HCT116 (cell line): ENCODE measurements at regions not wholly inside any gene's neighbourhood (a gene's known extent, or its start where the extent isn't known, plus 50 kb on each side); places are given as distances from the start of the nearest gene placed in this dataset.

Experiments used
- ATAC-seq: fragments of 200-7000 bp; cut with Tn5 transposase; 2 replicates; pipeline ENCODE4 v1.9.1; 2020; ENCODE audit warnings: mild to moderate bottlenecking, moderate library complexity
- BruUV-seq: library from RNA; stranded (reverse); fragments of 400-500 nt; replicated peaks from 2 replicates; lab custom pipeline; 2021; lab: Mats Ljungman, UMichigan
- CTCF ChIA-PET: fragments of 300-600 bp; sonication (Branson Sonifier 250); formaldehyde crosslinking; loops from one replicate; lab custom pipeline; 2021; ENCODE audit warnings: antibody characterized with exemption; lab: Charles Lee
- POLR2A ChIA-PET: fragments of 300-600, 350-600 bp; sonication (Branson Sonifier 250); formaldehyde crosslinking; loops from one replicate; lab custom pipeline; 2021; ENCODE audit warnings: antibody characterized with exemption; lab: Charles Lee
- RAD21 ChIA-PET, 2 experiments: fragments of 300-600 bp; sonication (Branson Sonifier 250); formaldehyde crosslinking; loops; one replicate each; lab custom pipeline; 2023; ENCODE audit warnings: low total read pairs in 2 of 2; ENCODE audit not compliant: uncharacterized antibody in 2 of 2, unreplicated experiment in 2 of 2, low non-redundant PET in 1 of 2; lab: Charles Lee
- DNase-seq: peaks from one replicate; pipeline ENCODE4 v3.0.0-alpha.2; 2010; ENCODE audit warnings: low read depth, low spot score
- H2AFZ ChIP-seq: fragments of 200-600 bp; shearing (Covaris generic), sonication (generic); 2 replicates; pipeline ENCODE4 v1.6.1; 2017; ENCODE audit warnings: low read depth, mixed run types, mixed read lengths, antibody characterized with exemption, low read length; ENCODE audit not compliant: poor library complexity, severe bottlenecking
- H3K27ac ChIP-seq: 2 replicates; pipeline ENCODE4 v1.5.1; 2012; ENCODE audit warnings: low read depth, low read length
- H3K27me3 ChIP-seq: fragments of 200-600 bp; sonication (generic); 2 replicates; pipeline ENCODE4 v1.6.1; 2016; ENCODE audit warnings: mixed run types, low read length, mixed read lengths; ENCODE audit not compliant: insufficient read depth
- H3K36me3 ChIP-seq, 2 experiments: fragments of 200-500 bp in 1 of 2; fragments of 200-600 bp in 1 of 2; sonication (Bioruptor generic) in 1 of 2; sonication (generic) in 1 of 2; 2 replicates each; pipeline versions ENCODE4 v1.5.1 to v1.6.1; 2014 to 2016; ENCODE audit warnings: low read length in 2 of 2, inconsistent platforms in 1 of 2, mixed read lengths in 1 of 2, mixed run types in 1 of 2; ENCODE audit not compliant: insufficient read depth in 2 of 2, control insufficient read depth in 1 of 2
- H3K4me1 ChIP-seq, 2 experiments: fragments of 200-600 bp in 1 of 2; sonication (generic) in 1 of 2; 2 replicates each; pipeline versions ENCODE4 v1.5.1 to v1.6.1; 2012 to 2017; ENCODE audit warnings: low read length in 2 of 2, inconsistent platforms in 1 of 2, mild to moderate bottlenecking in 1 of 2, mixed read lengths in 1 of 2, mixed run types in 1 of 2, moderate library complexity in 1 of 2; ENCODE audit not compliant: insufficient read depth in 2 of 2, control insufficient read depth in 1 of 2
- H3K4me2 ChIP-seq: fragments of 200-600 bp; sonication (generic); 2 replicates; pipeline ENCODE4 v1.6.1; 2017; ENCODE audit warnings: mixed run types, low read length, mixed read lengths
- H3K4me3 ChIP-seq, 2 experiments: fragments of 200-600 bp in 1 of 2; sonication (generic) in 1 of 2; replicated peaks in 1 of 2; 2 replicates each; pipeline ENCODE4 v1.5.1; 2011 to 2016; ENCODE audit warnings: low read length in 2 of 2, control low read depth in 1 of 2, low read depth in 1 of 2, mild to moderate bottlenecking in 1 of 2, mixed read lengths in 1 of 2, mixed run types in 1 of 2
- H3K79me2 ChIP-seq: fragments of 200-600 bp; sonication (generic); 2 replicates; pipeline ENCODE4 v1.6.1; 2017; ENCODE audit warnings: mild to moderate bottlenecking, mixed run types, low read length, moderate library complexity, mixed read lengths; ENCODE audit not compliant: insufficient read depth
- H3K9ac ChIP-seq: fragments of 200-600 bp; sonication (generic); 2 replicates; pipeline ENCODE4 v1.6.1; 2016; ENCODE audit warnings: low read length, mixed read lengths
- H3K9me2 ChIP-seq: fragments of 200-600 bp; sonication (generic), shearing (Covaris generic); 2 replicates; pipeline ENCODE4 v1.6.1; 2017; ENCODE audit warnings: mixed run types, mild to moderate bottlenecking, moderate library complexity; ENCODE audit not compliant: insufficient read depth
- H3K9me3 ChIP-seq, 2 experiments: fragments of 200-500 bp in 1 of 2; fragments of 200-600 bp in 1 of 2; sonication (Bioruptor generic) in 1 of 2; sonication (generic) in 1 of 2; 2 replicates each; pipeline ENCODE4 v1.6.1; 2014 to 2017; ENCODE audit warnings: low read length in 2 of 2, mixed read lengths in 2 of 2, inconsistent platforms in 1 of 2, low read depth in 1 of 2, mild to moderate bottlenecking in 1 of 2, mixed run types in 1 of 2, moderate library complexity in 1 of 2; ENCODE audit not compliant: control insufficient read depth in 1 of 2, insufficient read depth in 1 of 2
- H4K20me1 ChIP-seq: fragments of 200-600 bp; sonication (generic), shearing (Covaris generic); 2 replicates; pipeline ENCODE4 v1.6.1; 2017; ENCODE audit warnings: mixed run types, mild to moderate bottlenecking, moderate library complexity; ENCODE audit not compliant: insufficient read depth
- ATF3 ChIP-seq: IDR thresholded peaks from 2 replicates; pipeline ENCODE4 v1.6.1; 2012
- CEBPB ChIP-seq: IDR thresholded peaks from 2 replicates; pipeline ENCODE4 v1.6.1; 2012; ENCODE audit warnings: low read depth
- CTCF ChIP-seq, 3 experiments: fragments of 200-600 bp in 1 of 3; sonication (generic) in 1 of 3; IDR thresholded peaks in 2 of 3; conservative IDR thresholded peaks in 1 of 3; 2 replicates each; pipeline ENCODE4 v1.5.1; 2012 to 2017; ENCODE audit warnings: low read depth in 2 of 3, low read length in 2 of 3, antibody characterized with exemption in 1 of 3, borderline replicate concordance in 1 of 3, control low read depth in 1 of 3, mild to moderate bottlenecking in 1 of 3, mixed read lengths in 1 of 3, mixed run types in 1 of 3, moderate library complexity in 1 of 3; ENCODE audit not compliant: insufficient read depth in 1 of 3
- EZH2phosphoT487 ChIP-seq: fragments of 200-600 bp; IDR thresholded peaks from 2 replicates; pipeline ENCODE4 v1.6.1; 2018; ENCODE audit warnings: antibody characterized with exemption, borderline replicate concordance
- FOSL1 ChIP-seq: IDR thresholded peaks from 2 replicates; pipeline ENCODE4 v1.6.1; 2012; ENCODE audit warnings: low read depth
- JUND ChIP-seq: IDR thresholded peaks from 2 replicates; pipeline ENCODE4 v1.6.1; 2012
- POLR2A ChIP-seq: IDR thresholded peaks from 2 replicates; pipeline ENCODE4 v1.7.0; 2011; ENCODE audit warnings: borderline replicate concordance; ENCODE audit not compliant: insufficient read depth, insufficient read length; ENCODE audit errors: extremely low read depth
- POLR2AphosphoS5 ChIP-seq: IDR thresholded peaks from 2 replicates; pipeline ENCODE4 v1.6.1; 2011; ENCODE audit warnings: mild to moderate bottlenecking, low read depth, low read length, moderate library complexity
- SP1 ChIP-seq: IDR thresholded peaks from 2 replicates; pipeline ENCODE4 v1.6.1; 2012; ENCODE audit warnings: low read depth
- SRF ChIP-seq: IDR thresholded peaks from 2 replicates; pipeline ENCODE4 v1.6.1; 2012; ENCODE audit warnings: low read depth
- TCF7L2 ChIP-seq: IDR thresholded peaks from 2 replicates; pipeline ENCODE4 v1.7.0; 2011; ENCODE audit warnings: borderline replicate concordance, inconsistent platforms; ENCODE audit not compliant: insufficient read depth, insufficient read length; ENCODE audit errors: extremely low read depth
- YY1 ChIP-seq: IDR thresholded peaks from 2 replicates; pipeline ENCODE4 v1.6.1; 2011; ENCODE audit warnings: low read length, low read depth, moderate library complexity, mild to moderate bottlenecking; ENCODE audit not compliant: insufficient replicate concordance; ENCODE audit errors: extremely low read depth
- ZBTB33 ChIP-seq: IDR thresholded peaks from 2 replicates; pipeline ENCODE4 v1.6.1; 2011; ENCODE audit warnings: mild to moderate bottlenecking, low read length, moderate library complexity; ENCODE audit not compliant: insufficient replicate concordance; ENCODE audit errors: extremely low read depth
- ZFX ChIP-seq: fragments of 450-650 bp; IDR thresholded peaks from 2 replicates; pipeline ENCODE4 v1.6.1; 2017
- intact Hi-C: fragments of 100-400 bp; cut with micrococcal nuclease; formaldehyde crosslinking; loops from 2 replicates; pipeline ENCODE4 v1.10.0; 2022

- no peak for DNase-seq
- Histone ChIP-seq H3K36me3 (no peaks in the 10 kb centered on the region), H3K9me3 (no peaks in the 10 kb centered on the region), H3K4me2 (no peak overlapping the region), H3K9ac (no peak overlapping the region), H3K9me2 (no peaks in the 10 kb centered on the region), H3K4me3 (no peak overlapping the region), H3K4me1 (no peaks in the 10 kb centered on the region), H4K20me1 (no peaks in the 10 kb centered on the region), H3K27ac (no peak overlapping the region), H3K27me3 (no peaks in the 10 kb centered on the region), H2AFZ (no peak overlapping the region), H3K79me2 (no peaks in the 10 kb centered on the region)
- intact Hi-C loops: no loop called here
- ChIA-PET POLR2A (no interaction called here), CTCF (no interaction called here), RAD21 (no interaction called here)
- no peak for TF ChIP-seq POLR2A
- no peak for TF ChIP-seq EZH2phosphoT487
- TF ChIP-seq ATF3: no peak
- TF ChIP-seq TCF7L2: no peak
- no peak for ATAC-seq
- BruUV-seq: no TSS peak
Observed at GRCh38 chrX:69020316-69020715, 144.9 kb downstream of the PJA1 start.

GRCh38 chrX:69019073-69019890 lies 146.0 kb downstream of the PJA1 start:
- intact Hi-C loops: no loop called here
- H4K20me1 ChIP-seq: no peaks in the 10 kb centered on the region
- RAD21 ChIA-PET: no interaction called here
- H3K36me3 ChIP-seq: no peaks in the 10 kb centered on the region
- TF ChIP-seq FOSL1: no peak
- TF ChIP-seq ZFX: no peak
- no peak for TF ChIP-seq POLR2AphosphoS5
- no peak for TF ChIP-seq SRF
- TF ChIP-seq CTCF (IDR thresholded peaks at IDR 0.05 in 2 of 3, conservative IDR thresholded peaks at IDR 0.05 in 1 of 3; ENCODE audit: borderline replicate concordance in 1 of 3, insufficient read depth in 1 of 3, low read depth in 2 of 3, low read length in 2 of 3): no peak
- TF ChIP-seq TCF7L2: no peak
- TF ChIP-seq JUND: no peak
- no peak for TF ChIP-seq YY1
- TF ChIP-seq ZBTB33: no peak
- TF ChIP-seq CEBPB: no peak
- no peak for TF ChIP-seq POLR2A
- no peak for TF ChIP-seq SP1
- CTCF ChIA-PET: no interaction called here
- POLR2A ChIA-PET: no interaction called here
- H3K9me2 ChIP-seq: no peaks in the 10 kb centered on the region
- no peaks in the 10 kb centered on the region for H3K27me3 ChIP-seq
- ATAC-seq (no peak), DNase-seq (no peak)
- H3K4me3 ChIP-seq: no peak overlapping the region
- H3K9me3 ChIP-seq: no peaks in the 10 kb centered on the region
- no peak overlapping the region for H3K27ac ChIP-seq
- no peaks in the 10 kb centered on the region for H3K4me1 ChIP-seq
- H3K4me2 ChIP-seq: no peak overlapping the region
- no peaks in the 10 kb centered on the region for H3K79me2 ChIP-seq
- no peak overlapping the region for H2AFZ ChIP-seq
- BruUV-seq: no TSS peak
- H3K9ac ChIP-seq: no peak overlapping the region
